ENCODE measurements at regions not wholly inside any gene's neighbourhood (a gene's known extent, or its start where the extent isn't known, plus 50 kb on each side); places are given as distances from the start of the nearest gene placed in this dataset.

DNA sequence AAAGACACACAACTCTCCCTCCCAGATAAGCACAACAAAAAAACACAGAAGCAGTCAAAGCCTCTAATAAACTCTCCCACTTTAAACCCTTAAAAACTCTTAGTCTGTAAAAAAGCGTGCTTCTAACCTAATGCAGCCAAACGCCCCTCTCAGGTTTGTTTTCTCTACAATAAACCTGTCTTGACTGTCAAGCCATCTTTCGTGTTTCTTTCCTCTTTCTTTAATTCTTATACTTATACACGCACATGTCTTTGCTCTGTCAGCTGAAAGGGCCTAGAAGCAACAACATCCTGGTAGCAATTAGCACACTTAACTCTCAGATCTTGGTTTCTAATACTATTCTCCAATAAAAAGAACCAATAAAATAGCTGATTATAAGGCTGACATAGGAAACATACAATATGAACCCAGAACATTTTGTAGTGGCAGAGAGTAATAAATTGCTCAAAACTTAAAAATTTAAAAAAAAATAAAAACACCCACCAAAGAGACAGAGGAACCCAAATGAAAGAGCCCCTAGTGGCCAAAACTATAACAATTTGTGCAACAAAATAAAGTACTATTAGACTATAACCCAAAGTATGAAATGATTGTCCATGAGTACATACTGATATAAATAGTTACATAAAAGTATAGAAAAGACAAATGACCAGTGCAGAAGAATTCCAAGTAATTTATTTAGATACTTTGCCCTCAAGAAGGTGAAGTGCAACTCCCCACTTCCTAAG is 440.4 kb upstream of the ADGRL3 start:
- no peak for DNase-seq (ENCODE audit: low spot score)

DNA sequence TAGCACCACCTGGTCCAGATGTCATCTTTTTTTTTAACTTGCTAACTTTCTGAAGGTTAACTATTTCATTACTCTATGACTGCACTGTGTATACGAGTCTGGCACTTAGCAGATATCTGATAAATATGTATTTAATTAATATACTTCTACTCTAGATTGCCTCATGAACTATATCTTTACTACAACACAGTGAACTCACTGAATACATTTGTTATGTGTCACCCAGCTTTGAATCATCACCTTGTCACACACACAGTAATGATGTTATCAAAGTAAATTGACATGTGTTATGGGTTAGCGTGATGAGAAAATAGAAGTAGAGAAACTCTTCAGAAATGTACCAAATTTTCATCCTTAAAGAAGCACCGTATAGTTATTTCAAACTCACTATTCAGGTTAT is 419.3 kb upstream of the ADGRL3 start:
- DNase-seq (ENCODE audit: low spot score): no peak

DNA sequence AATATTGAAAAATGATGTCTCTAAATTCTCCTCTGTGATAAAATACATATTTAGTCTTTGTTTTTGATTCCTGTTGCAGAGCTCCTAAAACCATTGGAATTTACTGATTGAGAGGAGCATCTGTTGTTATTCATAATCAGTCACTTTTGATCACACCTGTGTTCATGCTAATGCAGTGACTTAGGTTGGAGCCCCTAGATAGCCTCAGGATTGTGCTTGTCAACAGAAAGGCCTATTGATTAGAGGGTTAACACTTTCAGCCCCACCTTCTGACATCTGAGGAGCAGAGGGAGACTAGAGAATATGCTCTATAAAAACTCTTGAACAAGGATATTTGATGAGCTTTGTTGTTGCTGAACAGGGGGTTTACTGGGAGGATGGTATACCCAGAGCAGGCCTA is 409.5 kb upstream of the ADGRL3 start:
- DNase-seq (ENCODE audit: low spot score): no peak

DNA sequence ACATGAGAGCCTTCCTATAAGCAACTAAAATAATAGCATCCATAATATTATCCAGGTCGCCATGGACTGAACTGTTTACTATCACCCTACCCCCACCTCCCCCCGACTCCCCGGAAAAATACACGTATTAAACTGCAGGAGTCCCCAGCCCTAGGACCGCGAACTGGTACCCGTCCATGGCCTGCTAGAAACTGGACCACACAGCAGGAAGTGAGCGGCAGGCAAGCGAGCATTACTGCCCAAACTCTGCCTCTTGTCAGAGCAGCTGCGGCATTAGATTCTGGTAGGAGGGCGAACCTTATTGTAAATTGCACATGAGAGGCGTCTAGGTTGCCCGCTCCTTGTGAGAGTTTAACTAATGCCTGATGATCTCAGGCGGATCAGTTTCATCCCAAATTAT is 405.8 kb upstream of the ADGRL3 start:
- DNase-seq (ENCODE audit: low spot score): no peak

DNA sequence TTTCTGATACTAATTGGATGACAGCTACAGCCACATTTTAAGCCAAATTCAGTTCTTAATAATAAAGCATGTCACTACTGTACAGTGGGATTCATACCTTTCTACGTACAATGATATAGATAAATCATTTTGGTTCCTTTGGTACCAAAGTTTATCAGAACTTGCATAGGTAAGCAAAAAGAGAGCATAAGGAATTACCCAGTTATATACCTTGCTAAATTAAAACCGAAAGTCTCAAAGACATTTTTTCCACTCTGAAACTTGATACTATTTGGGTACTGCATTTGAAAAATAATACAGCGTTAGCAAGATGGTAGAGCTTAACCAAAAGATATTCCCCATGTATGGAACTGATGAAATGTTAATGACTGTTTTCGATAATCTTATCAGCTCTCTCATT is 400.9 kb upstream of the ADGRL3 start:
- no peak for DNase-seq (ENCODE audit: low spot score)

DNA sequence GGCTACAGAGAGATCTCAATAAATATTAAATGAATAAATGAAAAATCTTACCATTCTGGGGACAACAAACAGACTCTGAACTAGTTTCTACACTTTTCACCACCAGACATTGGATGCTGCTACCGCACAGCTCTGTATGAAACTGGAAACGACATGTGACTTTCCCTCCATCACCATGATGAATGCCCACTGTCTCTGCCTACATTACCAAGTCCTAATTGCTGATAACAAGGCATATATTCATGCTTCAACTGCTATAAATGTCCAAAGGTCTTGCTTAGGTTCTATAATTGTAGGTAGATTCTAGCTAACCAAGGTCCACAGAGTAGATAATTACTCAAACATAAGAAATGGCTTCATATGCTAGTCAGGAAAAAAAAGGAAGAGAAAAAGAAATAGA is 399.4 kb upstream of the ADGRL3 start:
- no peak for DNase-seq (ENCODE audit: low spot score)

DNA sequence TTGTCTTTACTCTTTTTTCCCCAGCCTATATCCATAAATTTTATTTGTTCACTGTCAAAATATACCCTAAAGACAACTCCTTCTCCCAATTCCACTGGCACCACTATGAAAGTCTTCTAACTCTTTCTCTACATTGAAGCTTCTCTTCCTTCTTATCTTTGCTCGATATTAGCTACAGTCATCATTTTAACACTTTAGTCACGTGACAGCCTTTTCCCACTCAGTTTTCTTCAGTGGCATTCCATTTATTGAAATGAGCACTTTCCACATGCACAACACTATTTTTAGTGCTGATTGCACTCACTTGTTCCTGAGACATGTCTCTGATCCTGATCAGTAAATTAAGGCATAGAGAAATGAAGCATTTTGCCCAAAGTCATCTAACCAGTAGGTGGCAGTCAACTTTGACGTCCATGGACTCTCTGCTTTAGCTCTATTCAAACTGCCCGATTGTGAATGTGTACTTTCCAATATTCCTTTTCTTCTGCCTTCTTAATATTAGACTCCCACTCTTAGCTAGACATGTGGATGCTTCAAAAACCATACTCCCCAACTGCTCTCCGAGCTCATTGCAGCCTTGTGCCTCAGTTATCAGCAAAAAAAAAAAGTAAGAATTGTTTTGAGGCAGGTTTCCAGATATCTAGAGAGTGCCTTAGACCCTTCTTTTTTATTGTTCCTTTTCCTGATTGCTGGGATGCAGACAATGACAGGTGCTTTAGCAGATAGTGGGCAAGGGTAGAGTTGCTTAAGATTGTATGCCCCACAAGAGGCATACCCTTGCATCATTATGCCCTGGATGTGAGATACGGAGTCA is 394.4 kb upstream of the ADGRL3 start:
- peak; percentile 44 for DNase-seq (ENCODE audit: low spot score)

DNA sequence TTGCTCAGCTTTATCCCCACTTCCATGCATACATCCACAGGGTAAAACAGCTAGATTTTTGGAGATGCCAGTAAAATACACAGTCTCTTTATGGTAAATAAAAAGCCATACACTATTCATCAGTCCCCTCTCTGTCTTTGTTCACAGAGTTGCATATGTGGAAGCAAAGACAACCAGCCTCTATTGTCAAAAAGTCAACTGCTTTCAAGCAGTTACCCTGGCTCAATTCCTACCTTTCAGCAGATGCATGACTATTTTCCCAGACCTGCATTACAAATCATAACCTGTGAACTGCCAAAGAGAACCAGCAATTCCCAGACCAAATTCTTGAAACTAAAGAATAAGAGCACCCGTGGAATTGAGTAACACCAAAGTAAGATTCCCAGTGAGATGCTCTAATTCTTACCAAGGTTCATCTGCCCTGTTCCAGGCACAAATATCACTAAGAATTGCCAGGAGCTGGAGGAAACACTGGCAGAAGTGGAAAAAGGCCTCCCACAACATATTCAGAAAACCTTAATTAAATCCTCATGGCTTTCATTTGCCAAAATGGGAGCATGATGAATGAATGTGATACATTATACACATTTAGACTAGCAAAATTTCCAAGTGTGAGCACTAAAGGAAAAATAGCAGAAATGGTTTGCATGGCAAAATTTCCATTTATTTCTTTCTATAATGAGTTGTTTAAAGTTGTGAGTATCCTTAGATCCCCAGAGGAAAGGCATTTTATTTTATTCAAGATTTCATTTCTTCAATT is 391.2 kb upstream of the ADGRL3 start:
- no peak for DNase-seq (ENCODE audit: low spot score)

DNA sequence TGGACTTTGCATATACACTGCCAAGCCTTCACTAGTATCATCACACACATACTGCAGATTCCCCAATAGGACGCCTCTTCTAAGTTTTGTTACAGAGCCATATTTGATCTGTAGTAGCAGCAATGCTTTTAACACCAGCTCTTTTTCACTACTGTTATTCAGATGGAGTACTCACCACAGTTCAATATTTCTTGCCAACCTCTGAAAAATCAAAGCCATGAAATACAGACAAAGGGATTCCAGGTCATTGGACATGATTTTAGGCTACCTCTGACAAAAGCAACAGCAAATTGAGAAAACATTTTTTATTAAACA is 390.7 kb upstream of the ADGRL3 start:
- no peak for DNase-seq (ENCODE audit: low spot score)

DNA sequence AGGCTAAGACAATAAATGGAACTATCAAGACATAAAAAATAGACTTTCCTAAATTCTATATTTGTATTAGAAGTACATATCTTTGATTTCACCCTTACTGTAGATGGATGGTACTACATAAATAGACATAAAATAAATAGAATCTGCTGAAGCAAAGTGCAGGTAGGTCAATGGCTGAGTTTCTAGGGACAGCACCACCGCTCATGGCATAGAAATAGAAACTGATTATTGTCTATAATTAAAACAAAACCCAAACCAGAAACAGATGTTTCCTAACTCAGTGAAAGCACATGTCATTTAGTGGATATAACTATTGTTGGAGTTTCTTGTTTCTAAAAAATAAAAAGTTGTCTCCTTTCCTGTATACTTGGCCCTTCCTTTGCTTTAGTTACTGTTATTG is 387.3 kb upstream of the ADGRL3 start:
- DNase-seq (ENCODE audit: low spot score): no peak

DNA sequence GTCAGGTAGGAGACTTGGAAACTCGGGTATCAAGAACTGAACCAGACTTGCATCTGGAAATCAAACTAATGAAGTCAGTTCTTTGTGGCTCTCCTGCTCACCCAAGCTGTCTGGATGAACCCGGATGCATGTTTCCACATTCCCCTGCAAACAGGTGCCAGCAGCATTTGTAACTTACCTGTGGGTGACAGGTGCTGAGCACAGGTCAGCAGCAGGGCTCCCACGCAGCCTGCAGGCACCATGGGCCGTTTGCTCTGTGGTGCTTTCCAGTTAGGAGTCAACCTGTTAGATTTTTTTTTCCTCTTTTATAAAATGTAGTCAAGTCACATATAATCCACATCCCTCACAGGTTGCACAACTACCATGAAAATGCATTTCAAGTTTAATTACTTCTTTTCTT is 385.6 kb upstream of the ADGRL3 start:
- DNase-seq (ENCODE audit: low spot score): no peak

DNA sequence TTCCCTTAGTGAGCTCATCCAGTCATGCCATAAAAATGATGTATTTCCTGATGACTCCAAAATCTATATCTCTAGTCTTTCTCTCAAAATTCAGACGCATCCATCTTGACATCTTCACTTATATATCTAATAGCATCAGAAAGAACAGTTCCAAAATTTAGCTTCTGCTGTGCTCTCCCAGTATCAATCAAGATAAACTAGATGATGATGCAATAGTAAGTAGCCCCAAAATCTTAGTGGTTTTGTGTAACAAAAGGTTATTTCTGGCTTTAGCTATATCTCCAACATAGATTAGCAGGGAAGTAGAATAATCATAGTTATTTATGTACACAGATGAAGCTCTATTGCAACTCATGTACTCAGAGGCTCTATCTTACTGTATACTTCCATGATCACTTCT is 382.5 kb upstream of the ADGRL3 start:
- no peak for DNase-seq (ENCODE audit: low spot score)

DNA sequence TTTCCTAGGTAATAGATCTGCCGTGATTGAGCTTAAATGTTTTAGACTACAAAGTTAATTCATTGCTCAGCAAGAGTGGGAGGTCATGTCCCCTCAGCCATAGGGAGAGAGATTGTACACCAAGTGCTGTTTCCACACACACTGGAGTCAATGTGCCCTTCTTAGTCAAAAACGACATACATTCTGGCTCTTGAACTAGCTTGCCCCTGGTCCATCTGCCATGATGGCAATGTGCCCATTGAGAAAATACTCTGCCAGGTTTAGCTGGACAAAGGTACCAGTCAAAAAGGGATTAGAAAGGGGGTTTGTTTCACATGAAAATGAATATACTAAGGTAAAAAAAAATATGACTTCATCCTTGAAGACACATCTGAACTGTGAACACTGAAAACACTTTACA is 377.1 kb upstream of the ADGRL3 start:
- DNase-seq (ENCODE audit: low spot score): no peak

DNA sequence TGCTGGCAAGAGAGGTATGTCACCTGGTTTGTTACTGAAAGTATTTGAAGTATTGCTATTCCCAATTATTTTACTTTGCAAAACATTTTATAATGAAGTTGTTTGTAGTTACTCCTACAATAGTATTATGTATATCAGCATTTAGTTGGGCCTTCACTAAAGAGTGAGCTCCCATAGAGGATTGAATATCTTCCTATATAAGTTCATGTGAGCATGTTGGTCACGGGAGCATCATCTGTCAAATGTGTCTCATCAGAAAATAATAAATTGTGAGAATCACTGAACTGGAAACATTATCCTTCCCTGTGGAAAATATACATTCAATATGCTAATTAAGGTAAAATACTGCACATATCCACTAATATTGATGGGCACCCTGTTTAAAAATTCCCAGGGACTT is 360.1 kb upstream of the ADGRL3 start:
- DNase-seq (ENCODE audit: low spot score): no peak

DNA sequence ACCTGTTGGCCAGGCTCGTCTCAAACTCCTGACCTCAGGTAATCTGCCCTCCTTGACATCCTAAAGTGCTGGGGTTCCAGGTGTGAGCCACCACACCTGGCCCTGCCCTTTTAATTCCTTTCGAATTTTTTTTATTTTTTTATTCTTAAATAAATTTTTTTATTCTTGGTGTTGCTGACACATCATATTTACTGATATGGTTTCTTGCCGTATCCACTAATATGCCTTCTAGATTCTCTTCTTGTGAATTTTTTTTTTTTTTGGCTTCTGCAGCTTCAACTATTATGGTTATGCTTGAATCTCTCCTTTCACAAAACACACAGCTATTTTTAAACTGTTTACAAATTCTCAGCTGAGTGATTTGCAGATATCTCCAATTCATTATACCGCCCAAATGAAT is 353.4 kb upstream of the ADGRL3 start:
- no peak for DNase-seq (ENCODE audit: low spot score)

DNA sequence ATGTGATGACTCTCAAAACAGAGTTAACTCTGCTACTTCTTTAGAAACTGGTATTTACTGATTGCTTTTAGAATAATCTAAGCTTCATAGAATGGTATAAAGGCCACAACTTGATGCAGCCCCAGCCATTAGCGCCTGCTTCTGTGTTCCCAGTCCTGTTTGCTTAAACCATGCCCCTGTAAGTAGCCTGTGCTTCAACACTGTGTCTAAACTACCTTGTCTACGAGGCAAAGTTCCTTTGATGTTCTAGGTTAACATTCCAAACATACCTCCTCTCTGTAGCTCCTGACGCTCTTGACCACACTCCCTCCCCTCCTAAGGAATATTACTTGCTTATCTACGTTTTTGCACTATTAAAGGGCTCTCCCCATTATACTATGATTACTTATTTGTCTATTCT is 352.5 kb upstream of the ADGRL3 start:
- no peak for DNase-seq (ENCODE audit: low spot score)

DNA sequence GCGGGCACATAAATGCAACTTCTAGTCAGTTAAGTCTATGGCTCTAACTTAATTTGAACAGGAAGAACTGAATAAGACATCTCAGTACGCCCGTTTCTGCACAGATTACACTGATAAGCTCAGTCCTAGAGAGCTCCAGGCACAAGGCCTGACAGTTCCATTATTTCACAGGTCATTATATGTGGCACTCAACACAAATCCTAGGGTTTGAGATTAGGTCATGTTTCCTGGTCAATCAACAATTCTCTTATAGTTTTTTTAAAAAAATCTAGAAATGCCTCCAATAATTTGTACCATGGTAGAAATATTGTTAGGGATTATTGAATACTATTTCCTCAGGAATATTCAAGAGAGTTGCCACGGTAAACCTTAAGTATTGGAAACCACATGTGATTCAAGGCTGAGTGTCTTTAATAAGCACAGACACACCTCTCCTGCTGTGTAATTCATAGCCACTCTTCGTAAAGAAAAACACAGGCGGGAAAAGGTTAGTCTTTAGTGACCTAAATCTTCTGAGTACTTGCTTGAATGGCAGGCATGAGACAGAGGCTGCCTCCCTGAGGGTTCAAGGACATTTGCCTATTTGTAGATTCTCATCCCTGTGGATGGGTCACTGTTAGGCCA is 342.9 kb upstream of the ADGRL3 start:
- DNase-seq (ENCODE audit: low spot score): no peak

DNA sequence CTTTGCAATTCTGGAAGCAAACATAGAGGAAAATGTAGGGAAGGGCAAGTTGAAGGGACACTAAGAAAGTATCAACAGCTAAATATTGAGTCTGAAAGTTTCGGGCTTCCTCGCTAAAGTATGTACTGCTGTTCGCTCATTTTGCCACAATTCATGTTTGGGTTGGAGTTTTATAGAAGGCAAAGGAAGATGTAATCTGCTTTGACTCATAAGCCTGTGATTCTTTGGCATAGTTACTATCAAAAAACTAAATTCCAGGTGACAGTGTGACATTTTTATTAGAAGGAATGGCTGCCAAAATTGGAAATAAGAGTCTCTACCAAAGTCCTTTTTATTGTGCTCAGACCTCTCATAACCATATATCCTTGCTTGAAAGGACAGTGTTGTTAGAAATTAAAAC is 336.7 kb upstream of the ADGRL3 start:
- DNase-seq (ENCODE audit: low spot score): no peak

DNA sequence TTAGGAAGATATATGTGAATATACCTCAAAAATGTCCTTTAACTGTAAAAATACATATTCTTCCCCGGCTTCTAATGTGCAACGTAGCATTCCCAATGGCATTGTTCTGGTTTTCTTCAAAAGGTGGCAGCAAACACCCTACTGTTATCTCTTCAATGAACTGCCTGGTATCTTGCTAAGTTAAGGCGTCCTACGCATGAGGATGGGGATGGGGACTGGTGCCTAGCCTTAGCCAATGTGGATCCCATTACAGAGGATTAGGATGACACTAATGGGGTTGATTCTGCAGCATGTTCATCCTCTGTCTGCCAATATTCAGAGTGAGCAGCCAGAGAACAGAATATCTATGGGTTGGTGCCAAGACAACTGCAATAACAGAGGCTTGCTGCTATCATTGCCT is 334.9 kb upstream of the ADGRL3 start:
- peak; percentile 54 for DNase-seq (ENCODE audit: low spot score)

DNA sequence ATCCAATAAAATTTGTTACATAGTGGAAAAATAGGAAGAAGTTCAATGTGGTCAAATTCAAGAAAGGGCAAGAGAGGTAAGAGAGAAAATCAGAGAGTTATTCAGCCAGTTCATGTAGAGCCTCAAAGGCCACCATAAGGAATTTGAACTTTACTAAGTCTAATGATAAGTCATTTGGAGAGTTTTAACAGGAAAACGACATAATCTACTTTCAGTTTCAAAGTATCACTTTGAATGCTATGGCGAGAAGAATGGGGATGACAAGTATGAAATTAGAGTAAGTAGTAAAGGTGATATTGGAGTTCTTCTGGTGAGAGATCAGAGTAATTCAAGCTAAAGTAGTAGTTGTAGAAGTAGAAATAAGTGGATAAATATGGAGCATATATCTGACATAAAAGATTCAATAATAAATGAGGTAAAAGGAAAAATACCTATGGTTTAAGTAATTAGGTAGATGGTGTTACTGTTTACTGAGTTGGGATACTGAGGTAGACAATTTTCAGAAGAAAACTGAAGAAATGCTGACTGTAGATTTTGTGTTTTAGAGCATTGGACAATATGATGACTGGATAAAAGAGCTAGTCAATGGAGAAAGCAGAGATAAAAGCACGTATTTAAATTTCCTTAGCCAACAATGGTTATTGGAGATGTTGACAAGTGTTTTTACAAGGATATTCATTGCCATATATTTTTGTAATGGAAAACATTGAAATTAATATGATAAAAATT is 331.7 kb upstream of the ADGRL3 start:
- DNase-seq (ENCODE audit: low spot score): no peak

DNA sequence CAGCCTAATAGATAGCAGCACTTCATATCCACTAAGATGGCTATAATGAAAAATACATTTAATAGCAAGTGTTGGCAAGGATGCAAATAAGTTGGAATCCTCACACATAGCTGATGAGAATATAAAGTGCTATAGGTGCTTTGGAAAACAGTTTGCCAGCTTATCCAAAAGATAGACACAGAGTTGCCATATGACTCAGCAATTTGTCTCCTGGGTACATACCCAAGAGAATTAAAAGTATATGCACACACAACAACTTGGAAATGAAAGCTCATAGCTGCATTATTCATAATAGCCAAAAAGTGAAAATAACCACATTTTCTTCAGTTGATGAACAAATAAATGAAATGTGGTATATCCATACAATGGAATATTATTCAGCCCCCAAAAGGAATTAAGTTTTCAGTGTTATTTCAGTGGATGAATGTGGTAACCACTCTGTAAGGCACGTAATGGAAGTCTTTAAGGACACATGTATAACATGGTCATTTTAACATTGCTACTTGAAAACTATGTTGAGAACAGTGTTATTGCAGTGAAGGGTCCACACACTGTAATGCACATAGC is 320.9 kb upstream of the ADGRL3 start:
- DNase-seq (ENCODE audit: low spot score): no peak

DNA sequence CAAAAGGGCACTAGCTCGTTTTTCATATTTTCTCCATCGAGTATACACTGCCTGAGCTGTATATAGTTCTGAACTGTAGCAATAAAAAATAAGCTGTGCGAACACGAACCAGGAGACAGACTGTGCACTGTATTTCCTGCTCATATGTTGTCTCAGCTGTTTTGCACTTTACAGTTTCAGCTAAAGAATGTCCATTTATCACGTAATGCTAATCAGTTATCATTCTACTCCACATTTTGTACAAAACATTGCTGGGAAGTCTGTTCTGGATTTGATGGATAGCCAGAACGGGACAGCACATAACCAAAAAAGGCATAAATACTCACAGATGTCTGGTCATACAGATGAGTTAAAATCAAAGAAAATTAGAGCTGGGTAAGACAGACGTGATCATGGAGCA is 315.5 kb upstream of the ADGRL3 start:
- no peak for DNase-seq (ENCODE audit: low spot score)

Measured in D341Med (cell line).